LNCAP (cell line): ENCODE measurements at regions not wholly inside any gene's neighbourhood (a gene's known extent, or its start where the extent isn't known, plus 50 kb on each side); places are given as distances from the start of the nearest gene placed in this dataset.

Experiments used
- TF ChIP-seq, protein P1 (sequence below): fragments of 450-650 bp; IDR thresholded peaks from 2 replicates; pipeline ENCODE4 v1.5.1; 2017; ENCODE audit warnings: mild to moderate bottlenecking

DNA sequence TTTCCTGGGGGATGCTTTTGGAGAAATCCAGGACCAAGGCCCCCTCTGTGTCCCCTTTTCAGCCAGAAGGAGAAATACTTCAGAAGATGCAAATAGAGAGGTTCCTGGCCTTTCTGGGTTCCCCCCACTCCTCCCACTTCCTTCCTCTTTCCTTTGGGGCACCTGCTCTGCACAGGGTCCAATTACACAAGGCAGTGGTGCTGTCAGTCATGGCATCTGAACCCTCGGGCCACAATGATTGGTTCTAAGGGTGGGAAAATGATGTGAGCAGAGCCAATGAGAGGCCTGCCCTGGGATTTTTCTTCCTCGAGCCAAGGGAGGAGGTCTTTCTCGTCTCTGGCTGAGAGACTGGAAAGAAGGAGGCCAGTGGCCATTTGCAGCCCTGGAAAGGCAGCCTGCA lies 282.2 kb downstream of the NPHP4 start:
- TF ChIP-seq, protein P1, sequence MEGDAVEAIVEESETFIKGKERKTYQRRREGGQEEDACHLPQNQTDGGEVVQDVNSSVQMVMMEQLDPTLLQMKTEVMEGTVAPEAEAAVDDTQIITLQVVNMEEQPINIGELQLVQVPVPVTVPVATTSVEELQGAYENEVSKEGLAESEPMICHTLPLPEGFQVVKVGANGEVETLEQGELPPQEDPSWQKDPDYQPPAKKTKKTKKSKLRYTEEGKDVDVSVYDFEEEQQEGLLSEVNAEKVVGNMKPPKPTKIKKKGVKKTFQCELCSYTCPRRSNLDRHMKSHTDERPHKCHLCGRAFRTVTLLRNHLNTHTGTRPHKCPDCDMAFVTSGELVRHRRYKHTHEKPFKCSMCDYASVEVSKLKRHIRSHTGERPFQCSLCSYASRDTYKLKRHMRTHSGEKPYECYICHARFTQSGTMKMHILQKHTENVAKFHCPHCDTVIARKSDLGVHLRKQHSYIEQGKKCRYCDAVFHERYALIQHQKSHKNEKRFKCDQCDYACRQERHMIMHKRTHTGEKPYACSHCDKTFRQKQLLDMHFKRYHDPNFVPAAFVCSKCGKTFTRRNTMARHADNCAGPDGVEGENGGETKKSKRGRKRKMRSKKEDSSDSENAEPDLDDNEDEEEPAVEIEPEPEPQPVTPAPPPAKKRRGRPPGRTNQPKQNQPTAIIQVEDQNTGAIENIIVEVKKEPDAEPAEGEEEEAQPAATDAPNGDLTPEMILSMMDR: no peak

DNA sequence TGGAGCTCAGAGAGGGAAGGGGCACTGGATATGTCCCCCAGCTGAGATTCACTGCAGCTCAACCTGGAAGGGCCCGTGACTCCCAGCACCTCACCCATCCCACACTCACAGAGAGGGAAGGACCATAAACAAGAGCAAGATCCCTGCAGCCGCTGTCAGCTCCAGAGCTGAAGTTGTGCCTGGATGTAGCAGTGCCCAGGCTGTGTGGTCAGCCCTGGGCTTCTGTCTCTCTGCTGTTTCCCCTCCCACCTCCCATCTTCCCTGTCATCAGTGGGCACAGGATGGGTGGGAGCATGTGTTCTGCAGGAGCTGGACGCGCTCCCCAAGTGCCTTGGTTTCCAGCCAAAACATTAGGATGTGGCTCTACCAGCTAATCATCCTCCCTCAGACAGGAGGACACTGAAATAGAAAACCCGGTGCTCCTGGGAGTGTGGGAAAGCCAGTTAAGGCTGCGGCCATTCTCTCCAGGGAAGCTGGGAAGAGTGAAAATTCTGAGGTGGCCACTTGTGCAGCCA lies 282.7 kb downstream of the NPHP4 start:
- TF ChIP-seq, protein P1: no peak

DNA sequence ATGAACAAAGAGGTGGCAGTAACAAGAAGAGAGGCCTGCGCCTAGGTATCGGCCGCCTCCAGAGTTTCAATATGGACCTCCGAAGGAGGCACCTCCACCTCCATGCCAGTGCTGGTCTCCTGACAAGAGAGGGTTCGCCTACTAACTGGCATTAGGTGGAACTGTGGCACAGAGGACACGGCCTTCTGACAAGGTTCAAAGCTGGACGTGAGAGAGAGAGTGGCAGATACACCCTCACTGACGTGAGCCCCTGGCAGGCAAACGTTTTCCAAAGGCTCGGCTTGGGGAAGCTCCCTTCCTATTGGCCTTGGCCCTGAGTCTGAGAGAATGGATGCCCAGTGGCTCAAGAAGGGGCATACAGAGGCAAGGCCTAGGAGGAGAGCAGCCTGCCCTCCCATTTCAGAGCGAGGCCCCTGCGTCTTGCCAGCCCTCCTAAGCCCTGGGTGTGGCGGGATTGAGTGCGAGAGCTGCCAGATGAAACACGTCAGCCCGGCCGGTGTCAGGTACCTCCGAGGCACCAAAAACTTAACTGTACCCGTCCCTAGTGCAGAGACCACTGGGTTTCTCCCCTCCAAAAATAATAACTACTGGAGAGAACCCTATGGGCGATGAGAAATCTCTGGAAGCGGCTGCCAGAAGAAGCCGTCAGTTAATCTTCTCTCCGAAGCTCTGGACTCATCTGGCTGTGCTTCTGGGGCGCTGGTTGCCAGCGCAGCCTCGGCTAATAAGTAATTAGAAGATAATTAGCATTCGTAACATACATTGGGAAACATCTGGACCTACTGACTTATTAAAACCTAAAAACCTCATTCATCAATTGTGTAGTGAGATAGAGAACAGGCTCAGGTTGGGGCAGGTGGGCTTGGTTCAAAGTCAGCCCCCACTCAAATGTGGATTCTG lies 283.6 kb downstream of the NPHP4 start:
- TF ChIP-seq, protein P1: no peak

DNA sequence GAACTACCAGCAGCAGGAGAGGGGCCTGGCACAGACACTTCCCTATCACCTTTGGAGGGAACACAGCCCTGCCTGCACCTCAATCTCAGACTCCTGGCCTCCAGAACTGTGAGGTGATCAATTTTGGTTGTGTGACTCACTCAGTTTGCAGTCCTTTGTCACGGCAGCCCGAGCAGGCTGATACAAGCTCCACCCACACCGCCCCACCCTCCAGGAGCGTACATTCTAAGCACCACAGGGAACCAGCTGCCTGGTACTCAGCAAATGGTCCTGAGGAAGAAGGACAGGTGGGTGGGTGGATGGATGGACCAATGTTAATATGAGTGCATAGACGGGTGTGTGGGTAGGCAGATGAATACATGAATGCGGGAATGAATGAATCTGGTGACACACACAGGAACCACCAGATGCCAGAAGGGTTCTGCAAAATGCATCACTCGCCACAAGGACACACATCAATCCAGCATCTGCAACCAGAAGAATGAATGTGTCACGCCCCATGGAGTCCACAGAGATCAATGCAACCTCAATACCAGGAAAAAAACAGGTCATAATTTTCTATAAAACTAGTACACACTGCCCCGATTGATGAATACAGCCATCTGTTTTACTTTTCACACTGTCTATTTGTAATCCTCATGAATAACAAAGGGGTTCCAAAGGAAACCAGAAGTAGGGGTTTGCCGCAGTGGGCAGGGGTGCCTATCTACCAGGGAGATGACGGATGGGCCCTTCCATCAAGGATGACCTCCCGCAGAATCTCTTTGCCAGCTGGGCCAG lies 284.5 kb downstream of the NPHP4 start:
- TF ChIP-seq, protein P1: no peak

DNA sequence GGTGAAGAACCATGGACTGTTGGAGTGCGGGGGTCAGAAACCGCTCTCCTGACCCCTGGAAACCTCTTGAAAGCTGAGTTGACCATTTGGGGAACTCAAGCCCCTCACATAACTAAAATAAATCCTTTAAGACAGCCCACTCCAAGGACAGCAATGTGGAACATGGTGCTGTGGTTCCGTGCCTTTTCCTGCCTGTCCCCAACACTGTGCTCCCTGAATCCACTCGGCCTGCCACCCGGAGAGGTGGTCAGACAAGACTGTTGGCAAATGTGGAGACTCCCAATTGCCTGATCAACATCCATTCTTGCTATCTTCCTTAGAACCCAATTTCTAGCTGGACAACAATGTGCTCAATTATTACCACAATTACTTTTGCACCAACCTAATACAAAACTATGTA lies 286.0 kb downstream of the NPHP4 start:
- TF ChIP-seq, protein P1: no peak

DNA sequence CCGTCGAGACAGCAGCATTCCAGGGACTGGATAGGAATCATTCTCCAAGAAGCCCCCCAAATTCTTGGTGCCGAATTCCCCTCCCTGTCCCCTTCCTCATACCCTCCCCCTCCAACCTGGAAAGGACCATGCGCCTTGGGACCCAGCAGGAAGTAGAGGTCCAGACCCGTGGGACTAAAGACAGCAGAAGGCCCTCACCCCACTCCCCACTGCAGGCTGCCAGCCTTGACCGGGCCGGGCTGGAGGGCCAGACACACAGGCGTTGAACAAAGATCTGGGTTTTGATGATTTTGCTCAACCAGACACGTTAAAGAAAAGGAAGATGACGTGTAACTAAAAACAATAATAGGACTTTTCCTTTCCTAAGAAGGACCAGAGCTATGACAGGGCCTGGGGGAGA lies 286.5 kb downstream of the NPHP4 start:
- TF ChIP-seq, protein P1: no peak

DNA sequence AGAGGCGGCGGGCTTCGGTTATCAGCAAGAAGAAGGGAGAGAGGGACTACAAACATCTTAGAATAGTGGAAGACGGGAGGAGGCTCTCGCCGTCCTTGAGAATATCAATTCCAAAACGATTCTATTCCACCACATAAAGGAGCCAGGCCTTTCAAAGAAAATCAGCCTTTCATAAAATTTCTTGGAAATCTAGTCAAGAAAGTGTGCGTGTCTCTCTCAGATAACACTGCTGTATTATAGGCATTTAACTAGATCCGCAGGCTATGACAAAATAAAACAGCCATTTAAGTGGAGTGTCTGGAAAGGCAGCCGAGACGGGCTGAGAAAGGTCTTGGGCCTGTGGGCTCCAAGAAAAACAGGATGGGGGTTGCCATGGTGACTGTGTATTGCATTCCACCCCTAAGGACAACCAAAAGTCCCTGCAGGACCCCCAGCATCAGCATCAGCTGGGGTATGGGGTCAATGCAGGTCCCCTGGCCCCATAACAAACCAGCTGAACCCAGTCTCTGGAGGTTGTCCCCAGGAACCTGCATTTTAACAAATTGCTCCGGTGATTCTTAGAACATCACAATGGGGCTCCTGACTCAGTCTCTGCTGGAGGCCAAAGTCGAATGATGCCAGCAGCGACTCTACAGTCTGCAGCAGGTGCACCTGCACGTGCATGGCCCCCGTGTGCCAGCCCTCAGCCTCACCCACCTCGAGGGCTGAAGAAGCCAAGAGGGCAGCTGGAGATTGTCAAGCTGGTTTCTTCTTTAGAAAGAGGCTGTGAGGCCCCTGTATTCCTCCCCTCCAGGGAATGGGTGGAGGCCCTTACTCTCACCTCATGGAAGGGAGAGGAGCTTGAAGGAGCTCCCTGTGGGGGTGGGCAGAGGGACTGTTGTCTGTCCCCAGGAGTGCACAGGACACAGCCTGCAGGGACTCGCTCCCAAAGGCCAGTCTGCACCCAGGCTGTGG lies 287.4 kb downstream of the NPHP4 start:
- TF ChIP-seq, protein P1: no peak
